Stomach (tissue), 4 donors: ENCODE measurements at regions not wholly inside any gene's neighbourhood (a gene's known extent, or its start where the extent isn't known, plus 50 kb on each side); places are given as distances from the start of the nearest gene placed in this dataset.

Experiments
- POLR2A ChIP-seq, 4 donors: fragments of 450-650 bp; IDR thresholded peaks; one replicate each; pipeline ENCODE4 v1.6.1; 2016; ENCODE audit warnings: antibody characterized with exemption in 4 of 4, control low read depth in 2 of 4, mild to moderate bottlenecking in 1 of 4, moderate library complexity in 1 of 4
- TF ChIP-seq, protein P1 (sequence below), 7 experiments: fragments of 450-650 bp in 4 of 7; fragments of 200-600 bp in 3 of 7; sonication (generic) in 3 of 7; IDR thresholded peaks; one replicate each; pipeline ENCODE4 v1.5.1; 2016 to 2019; ENCODE audit warnings: antibody characterized with exemption in 7 of 7, control low read depth in 2 of 7, mild to moderate bottlenecking in 1 of 7

DNA sequence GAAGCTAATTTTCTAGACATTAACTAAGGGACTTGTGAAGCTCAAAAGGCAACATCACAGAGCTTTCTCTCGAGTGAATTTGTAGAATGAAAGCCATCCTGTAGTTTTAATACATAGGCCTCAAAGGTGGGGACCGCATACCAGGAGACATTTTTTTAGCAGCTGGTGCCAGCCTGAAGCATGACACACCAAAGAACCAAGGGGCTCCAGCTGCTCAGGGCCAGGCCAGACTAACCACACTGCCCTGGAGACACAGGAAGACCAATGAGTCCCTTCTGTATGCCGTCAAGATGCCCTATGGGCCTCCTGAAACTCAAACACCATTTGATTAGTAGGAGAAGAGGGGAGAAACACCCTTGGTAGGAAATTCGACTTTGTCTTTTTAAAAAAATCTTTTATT lies 113.9 kb upstream of the CACNA1E start:
- TF ChIP-seq, protein P1, sequence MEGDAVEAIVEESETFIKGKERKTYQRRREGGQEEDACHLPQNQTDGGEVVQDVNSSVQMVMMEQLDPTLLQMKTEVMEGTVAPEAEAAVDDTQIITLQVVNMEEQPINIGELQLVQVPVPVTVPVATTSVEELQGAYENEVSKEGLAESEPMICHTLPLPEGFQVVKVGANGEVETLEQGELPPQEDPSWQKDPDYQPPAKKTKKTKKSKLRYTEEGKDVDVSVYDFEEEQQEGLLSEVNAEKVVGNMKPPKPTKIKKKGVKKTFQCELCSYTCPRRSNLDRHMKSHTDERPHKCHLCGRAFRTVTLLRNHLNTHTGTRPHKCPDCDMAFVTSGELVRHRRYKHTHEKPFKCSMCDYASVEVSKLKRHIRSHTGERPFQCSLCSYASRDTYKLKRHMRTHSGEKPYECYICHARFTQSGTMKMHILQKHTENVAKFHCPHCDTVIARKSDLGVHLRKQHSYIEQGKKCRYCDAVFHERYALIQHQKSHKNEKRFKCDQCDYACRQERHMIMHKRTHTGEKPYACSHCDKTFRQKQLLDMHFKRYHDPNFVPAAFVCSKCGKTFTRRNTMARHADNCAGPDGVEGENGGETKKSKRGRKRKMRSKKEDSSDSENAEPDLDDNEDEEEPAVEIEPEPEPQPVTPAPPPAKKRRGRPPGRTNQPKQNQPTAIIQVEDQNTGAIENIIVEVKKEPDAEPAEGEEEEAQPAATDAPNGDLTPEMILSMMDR (IDR thresholded peaks at IDR 0.05), result no peak
- TF ChIP-seq POLR2A (IDR thresholded peaks at IDR 0.05), result no peak
